ENCODE measurements at regions not wholly inside any gene's neighbourhood (a gene's known extent, or its start where the extent isn't known, plus 50 kb on each side); places are given as distances from the start of the nearest gene placed in this dataset.

- DNase-seq (ENCODE audit: low read depth, low spot score), result no peak
Measured at GRCh38 chr12:25058012-25058411, 109.1 kb upstream of the BCAT1 start.

GRCh38 chr12:25056486-25057130 is 107.7 kb upstream of the BCAT1 start:
- DNase-seq (ENCODE audit: low read depth, low spot score), result no peak

GRCh38 chr12:25056011-25056410 is 107.1 kb upstream of the BCAT1 start:
- DNase-seq (ENCODE audit: low read depth, low spot score), result no peak

- DNase-seq (ENCODE audit: low read depth, low spot score), result no peak
Measured at GRCh38 chr12:25054783-25055144, 105.9 kb upstream of the BCAT1 start.

GRCh38 chr12:25054076-25054782 is 105.3 kb upstream of the BCAT1 start:
- DNase-seq (ENCODE audit: low read depth, low spot score), result no peak

- no peak for DNase-seq (ENCODE audit: low read depth, low spot score)
Measured at GRCh38 chr12:25052914-25053211, 104.0 kb upstream of the BCAT1 start.

- no peak for DNase-seq (ENCODE audit: low read depth, low spot score)
Measured at GRCh38 chr12:25052196-25052913, 103.5 kb upstream of the BCAT1 start.

- DNase-seq (ENCODE audit: low read depth, low spot score), result no peak
Measured at GRCh38 chr12:25051656-25052195, 102.8 kb upstream of the BCAT1 start.

- DNase-seq (ENCODE audit: low read depth, low spot score), result no peak
Measured at GRCh38 chr12:25051171-25051570, 102.3 kb upstream of the BCAT1 start.

- DNase-seq (ENCODE audit: low read depth, low spot score), result no peak
Measured at GRCh38 chr12:25045869-25046268, 97.0 kb upstream of the BCAT1 start.

GRCh38 chr12:25041006-25041741 is 92.3 kb upstream of the BCAT1 start:
- no peak for DNase-seq (ENCODE audit: low read depth, low spot score)

- no peak for DNase-seq (ENCODE audit: low read depth, low spot score)
Measured at GRCh38 chr12:25040593-25040992, 91.7 kb upstream of the BCAT1 start.

GRCh38 chr12:25034676-25035075 is 85.8 kb upstream of the BCAT1 start:
- DNase-seq (ENCODE audit: low read depth, low spot score), result peak; percentile 38

- DNase-seq (ENCODE audit: low read depth, low spot score), result no peak
Measured at GRCh38 chr12:25025951-25026490, 77.1 kb upstream of the BCAT1 start.

- no peak for DNase-seq (ENCODE audit: low read depth, low spot score)
Measured at GRCh38 chr12:25025260-25025659, 76.4 kb upstream of the BCAT1 start.

GRCh38 chr12:25023808-25024207 is 74.9 kb upstream of the BCAT1 start:
- no peak for DNase-seq (ENCODE audit: low read depth, low spot score)

GRCh38 chr12:25020621-25021243 is 71.8 kb upstream of the BCAT1 start:
- no peak for DNase-seq (ENCODE audit: low read depth, low spot score)

GRCh38 chr12:25018146-25018545 is 69.2 kb upstream of the BCAT1 start:
- DNase-seq (ENCODE audit: low read depth, low spot score), result no peak

GRCh38 chr12:25017336-25017735 is 68.4 kb upstream of the BCAT1 start:
- DNase-seq (ENCODE audit: low read depth, low spot score), result no peak

- peak; percentile 28 for DNase-seq (ENCODE audit: low read depth, low spot score)
Measured at GRCh38 chr12:25014961-25015360, 66.1 kb upstream of the BCAT1 start.

- no peak for DNase-seq (ENCODE audit: low read depth, low spot score)
Measured at GRCh38 chr12:25013061-25013460, 64.2 kb upstream of the BCAT1 start.
